HG03095 (cell line): ENCODE measurements at regions not wholly inside any gene's neighbourhood (a gene's known extent, or its start where the extent isn't known, plus 50 kb on each side); places are given as distances from the start of the nearest gene placed in this dataset.
"Not testable (repeated sequence)": the region's sequence is repeated elsewhere in the genome, so short reads cannot be mapped to it uniquely, and the experiment has no call there.

ENCODE experiments used
- ATAC-seq: cut with Tn5 transposase; IDR thresholded peaks from one replicate; pipeline ENCODE4 v1.9.1; 2021; ENCODE audit warnings: moderate library complexity; ENCODE audit not compliant: unreplicated experiment

DNA sequence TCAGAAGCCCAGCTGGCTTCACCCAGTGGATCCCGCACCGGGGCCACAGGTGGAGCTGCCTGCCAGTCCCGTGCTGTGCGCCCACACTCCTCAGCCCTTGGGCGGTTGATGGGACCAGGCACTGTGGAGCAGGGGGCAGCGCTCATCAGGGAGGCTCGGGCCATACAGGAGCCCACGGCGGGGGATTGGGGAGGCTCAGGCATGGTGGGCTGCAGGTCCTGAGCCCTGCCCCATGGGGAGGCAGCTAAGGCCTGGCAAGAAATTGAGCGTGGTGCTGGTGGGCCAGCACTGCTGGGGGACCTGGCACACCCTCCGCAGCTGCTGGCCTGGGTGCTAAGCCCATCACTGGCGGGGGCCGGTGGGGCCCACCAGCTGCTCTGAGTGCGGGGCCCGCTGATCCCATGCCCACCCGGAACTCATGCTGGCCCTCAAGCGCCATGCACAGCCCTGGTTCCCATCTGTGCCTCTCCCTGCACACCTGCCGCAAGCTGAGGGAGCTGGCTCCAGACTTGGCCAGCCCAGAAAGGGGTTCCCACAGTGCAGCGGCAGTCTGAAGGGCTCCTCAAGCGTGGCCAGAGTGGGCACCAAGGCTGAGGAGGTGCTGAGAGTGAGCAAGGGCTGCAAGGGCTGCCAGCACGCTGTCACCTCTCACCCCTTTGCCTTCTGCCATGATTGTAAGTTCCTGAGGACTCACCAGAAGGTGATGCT lies 705.1 kb downstream of the STPG2 start:
- not testable (repeated sequence) for ATAC-seq

DNA sequence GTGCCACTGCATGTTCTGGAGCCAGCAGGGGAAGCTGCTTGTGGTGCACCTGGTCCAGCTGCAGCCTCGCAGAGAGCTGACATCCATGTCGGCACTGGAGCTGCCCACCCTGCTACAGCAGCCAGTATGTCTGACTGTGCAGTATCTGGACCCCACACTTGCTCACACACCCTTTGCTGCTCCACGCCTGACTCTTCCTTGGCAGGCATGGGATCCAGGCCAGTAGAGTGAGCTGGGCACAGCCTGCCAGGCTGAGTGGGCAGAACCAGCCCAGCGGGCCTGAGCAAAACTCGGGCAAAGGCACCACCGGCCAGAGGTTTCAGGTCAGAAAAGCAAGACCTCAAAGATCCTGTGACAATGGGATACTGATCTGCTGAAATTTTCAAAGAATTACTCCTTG lies 690.1 kb downstream of the STPG2 start:
- ATAC-seq: no peak

DNA sequence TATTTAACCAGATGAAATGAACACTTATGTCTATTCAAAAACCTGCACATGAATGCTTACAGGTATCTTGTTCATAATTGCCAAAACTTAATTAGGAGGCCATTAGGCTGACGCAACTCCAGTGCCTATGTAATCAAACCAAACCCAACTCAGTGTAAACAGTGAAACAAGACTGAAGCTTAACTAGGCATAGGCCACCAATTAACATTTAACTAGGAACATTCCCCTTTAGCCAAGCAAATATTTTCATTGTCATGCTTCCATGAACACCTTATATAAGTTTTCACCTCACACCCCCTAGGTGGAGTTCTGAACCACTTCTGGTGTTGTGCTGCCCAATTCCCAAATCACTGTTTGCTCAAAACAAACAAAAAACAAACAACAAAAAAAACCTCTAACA lies 686.0 kb downstream of the STPG2 start:
- no peak for ATAC-seq

DNA sequence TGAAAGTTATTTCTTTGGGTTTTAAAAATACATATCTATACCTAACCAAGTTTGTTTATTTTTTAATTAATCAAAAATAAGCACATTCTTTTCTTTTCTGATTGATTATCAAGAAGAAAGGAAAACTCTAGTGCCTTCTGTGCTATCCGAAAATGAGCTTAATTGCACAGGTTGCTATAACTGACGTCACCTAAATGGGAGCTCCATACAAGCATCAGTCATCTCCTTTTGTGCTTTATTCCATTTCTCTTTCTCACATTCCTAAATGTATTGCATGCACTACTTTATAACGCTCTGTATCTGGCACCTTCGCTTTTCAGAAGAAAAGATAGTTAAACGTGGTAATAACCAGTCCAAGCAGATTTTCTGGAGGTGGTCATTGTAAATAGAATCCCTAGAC lies 675.0 kb downstream of the STPG2 start:
- ATAC-seq: no peak

DNA sequence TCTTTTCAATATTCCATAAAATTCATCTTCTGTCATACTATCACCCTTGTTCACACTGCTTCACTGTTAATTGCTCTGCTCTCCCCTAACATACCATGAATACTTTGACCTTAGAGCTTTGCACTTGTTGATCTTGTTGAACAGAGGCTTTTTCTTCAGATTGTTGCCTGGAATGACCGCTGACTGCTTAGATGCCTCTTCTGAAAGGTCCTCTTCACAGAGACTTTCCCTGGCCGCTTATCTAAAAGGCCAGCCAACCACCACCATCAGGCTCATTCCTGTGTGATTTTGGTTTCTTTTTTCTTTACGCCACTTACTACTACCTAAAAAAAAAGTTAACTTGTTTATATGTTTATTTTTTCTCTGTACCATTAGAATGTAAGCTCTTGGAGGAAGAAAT lies 667.7 kb downstream of the STPG2 start:
- no peak for ATAC-seq

DNA sequence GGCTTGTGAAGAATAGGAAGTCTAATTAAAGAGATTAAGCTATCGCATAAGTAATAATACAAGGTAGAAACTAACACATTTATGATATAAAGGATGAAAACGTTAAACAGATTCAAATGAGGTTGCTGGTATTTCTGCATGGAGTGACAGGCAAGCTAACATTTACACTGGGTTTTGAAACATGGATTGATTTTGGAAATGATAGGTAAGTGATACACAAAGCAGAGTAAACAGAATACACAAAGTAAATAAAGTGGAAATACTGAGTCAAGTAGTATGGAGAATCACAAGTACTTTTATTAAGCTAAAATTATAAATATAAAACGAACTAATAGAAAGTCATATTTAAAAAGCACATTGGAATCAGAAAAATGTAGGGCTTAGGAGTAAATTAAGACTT lies 665.3 kb downstream of the STPG2 start:
- no peak for ATAC-seq

DNA sequence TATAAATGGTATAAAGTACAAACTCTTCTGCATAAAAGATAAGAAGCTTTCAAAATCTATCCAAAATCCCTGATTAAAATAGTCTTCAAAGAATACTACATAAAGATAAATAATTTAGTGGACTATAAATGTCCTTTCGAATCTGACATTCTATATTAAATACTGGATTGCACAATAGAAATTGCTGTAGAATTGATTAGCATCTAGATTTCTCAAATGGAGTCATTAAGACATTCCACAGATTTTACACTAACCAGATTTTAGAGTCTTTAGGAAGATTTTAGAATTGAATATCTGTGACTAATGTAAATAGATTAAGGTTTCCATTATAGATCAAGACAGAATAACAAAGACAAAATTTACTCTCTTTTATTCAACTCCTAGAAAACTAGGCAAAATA lies 663.9 kb downstream of the STPG2 start:
- ATAC-seq: no peak

DNA sequence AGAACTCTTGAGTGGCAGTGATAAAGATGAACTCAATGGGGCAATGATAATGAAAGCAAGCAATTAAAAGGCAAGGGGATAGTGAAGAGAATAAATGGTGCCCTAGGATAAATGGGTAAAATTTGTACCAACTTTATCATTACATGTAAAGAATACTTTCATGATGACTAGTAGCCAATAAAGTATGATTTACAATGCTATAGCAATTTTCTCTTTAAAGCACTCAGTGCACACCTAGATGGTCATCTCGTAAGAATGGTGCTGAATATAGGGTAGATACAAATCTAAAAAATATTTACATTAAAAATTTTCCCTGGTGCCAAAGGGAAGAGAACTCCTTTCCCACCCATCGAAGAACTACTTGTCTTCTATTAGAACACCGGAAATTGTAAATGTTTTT lies 651.4 kb downstream of the STPG2 start:
- ATAC-seq: no peak

DNA sequence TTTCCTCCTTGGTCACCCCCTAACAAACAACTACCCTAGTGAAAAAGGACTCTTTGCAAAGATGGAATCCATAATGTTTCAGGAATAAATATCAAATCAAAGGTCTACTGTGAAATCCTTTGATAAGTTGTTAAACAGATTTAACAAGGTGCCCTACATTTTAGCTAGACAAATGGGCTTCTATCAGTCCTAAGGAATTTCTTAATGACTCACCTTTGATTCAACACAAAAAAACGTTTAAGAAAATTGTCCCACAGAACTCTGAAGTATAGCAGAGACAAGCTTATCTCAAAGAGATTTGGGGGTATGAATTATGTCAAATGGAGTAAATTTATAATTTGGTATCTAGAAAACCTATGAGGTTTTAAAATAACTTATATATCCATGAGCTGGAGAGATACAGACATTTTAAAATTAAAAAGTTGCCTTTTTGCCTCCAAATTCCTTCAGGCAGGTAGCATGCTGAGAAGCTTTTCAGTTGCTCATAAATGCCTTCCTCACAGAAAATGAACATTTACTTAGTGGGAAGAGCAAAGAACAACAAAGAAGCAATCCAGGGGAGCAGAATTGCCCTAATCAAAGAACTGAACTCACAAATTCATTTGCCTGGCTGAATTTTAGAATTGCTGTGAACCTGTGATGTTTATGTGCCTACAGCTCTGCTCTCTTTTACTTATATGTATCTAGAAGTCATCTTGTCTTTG lies 649.3 kb downstream of the STPG2 start:
- ATAC-seq: no peak

DNA sequence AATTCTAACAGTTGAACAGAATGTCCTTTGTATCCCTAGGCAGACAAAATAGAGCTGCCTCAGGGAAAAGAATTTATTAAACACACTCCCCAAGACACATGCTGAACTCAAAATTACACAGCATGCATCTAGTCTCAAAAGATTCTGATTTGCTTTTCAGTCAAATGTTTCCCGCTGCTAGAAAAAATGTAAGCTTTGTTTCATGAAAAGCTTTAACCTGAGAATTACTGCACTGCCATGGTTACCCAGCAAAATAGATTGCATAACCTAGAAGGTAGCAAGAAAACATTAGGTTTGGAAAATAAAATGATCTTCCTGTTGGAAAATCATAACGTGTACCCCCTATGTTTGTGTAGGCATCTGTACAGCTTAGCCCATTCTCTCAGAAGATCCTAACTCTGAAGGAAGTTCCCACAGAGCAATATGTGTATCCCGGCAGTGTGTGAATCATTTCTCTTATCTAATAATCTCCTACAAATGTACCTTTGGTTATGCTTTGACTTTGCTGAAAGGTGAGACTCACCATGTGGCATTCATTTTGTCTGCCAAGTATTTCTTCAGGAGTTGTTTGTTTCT lies 646.9 kb downstream of the STPG2 start:
- ATAC-seq: no peak

DNA sequence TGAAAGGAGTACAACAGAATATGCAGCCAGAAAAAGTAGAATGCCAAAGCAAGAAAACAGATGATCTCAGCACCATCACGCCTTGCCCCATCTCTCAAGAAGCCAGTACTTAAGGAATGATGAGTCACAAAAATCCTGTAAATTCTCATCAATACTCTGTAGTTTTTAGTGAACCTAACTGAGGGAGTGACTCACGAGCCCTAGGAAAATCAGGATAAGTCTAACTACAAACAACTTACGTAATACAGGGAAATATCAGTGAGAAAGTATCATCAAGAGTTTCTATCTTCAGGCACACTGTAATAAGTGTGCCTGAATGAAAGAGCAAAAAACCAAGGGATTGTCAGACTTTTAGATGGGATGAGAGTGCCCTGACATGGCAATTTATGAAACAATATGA lies 644.4 kb downstream of the STPG2 start:
- ATAC-seq: no peak

DNA sequence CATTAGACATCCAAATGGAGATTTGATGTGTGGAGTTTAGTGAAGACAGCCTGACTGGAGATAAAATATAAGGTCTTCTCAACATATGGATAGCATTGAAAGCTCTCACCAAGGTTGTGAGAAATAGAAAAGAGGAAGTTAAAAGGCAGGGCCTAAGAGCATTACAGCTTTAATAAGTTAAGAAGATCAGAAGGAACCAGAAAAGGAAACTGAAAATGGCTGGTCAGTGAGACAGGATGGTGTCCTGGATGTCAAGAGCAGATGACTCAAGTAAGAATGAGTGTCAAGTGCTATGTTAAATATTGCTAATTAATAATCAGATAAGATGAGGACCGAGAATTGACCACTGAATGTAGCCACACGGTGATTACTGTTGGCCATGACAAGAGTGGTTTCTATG lies 642.9 kb downstream of the STPG2 start:
- ATAC-seq: peak; percentile 98

DNA sequence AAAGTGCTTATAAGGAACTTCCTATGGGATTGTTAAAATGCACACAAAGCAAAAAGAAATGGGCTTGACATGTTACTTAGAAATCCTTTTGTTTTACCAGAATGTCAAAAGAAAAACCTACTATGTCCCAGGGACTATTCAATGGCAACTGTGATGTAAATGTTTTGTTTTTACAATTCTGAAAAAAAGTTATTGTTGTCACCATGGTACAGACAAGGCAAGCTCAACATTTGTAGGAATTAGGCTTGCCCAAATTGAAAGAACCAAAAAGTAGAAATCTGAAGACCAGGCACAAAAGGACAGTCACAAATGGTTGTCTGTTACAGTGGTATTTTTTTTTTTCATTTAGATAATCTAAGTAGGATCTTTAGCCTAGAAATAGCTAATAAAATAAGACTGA lies 638.6 kb downstream of the STPG2 start:
- ATAC-seq: no peak

DNA sequence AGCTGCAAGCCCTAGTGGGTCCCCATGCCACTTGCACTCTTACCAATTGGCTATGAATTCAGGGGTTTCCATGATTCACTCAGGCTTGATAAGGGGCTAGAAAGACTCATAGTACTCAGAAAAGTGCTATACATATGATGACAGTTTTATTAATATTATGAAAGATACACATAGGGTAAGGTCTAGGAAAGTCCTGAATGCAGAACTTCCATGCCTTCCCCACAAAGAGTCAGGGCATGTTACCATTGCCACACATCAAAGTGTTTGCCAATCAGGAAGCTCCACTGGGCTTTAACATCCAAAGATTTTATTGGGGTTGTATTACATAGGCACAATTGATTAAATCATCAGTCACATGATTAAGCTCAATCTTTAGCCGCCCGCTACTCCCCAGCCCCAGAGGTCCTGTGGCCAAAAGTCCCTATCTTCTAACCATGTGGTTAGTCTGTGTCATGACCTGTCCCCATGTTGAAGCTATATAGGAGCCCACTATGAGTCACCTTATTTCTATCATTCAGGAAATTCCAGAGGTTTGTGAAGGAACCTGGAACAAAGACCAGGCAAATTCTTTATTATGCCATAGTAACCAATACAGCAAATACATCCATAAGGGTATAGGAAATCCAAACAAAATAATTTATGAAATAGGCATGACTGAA lies 635.6 kb downstream of the STPG2 start:
- ATAC-seq: no peak
